HEK293 (cell line): ENCODE measurements at regions not wholly inside any gene's neighbourhood (a gene's known extent, or its start where the extent isn't known, plus 50 kb on each side); places are given as distances from the start of the nearest gene placed in this dataset.

Source experiments
- KLF1 ChIP-seq: fragments of 450-650 bp; formaldehyde crosslinking; IDR thresholded peaks from 2 replicates; pipeline ENCODE4 v1.5.1; 2016; ENCODE audit warnings: missing biosample characterization, missing genetic modification characterization
- PBX3 ChIP-seq: sonication (generic); formaldehyde crosslinking; IDR thresholded peaks from 2 replicates; pipeline ENCODE4 v1.8.1; 2022; ENCODE audit warnings: mild to moderate bottlenecking, moderate library complexity, missing genetic modification reagents
- TCF7L2 ChIP-seq: IDR thresholded peaks from 2 replicates; pipeline ENCODE4 v1.6.1; 2011; ENCODE audit warnings: low read depth, mild to moderate bottlenecking, inconsistent platforms, low read length, moderate library complexity, borderline replicate concordance
- YY1 ChIP-seq: fragments of 450-650 bp; formaldehyde crosslinking; IDR thresholded peaks from 2 replicates; pipeline ENCODE4 v1.5.1; 2018; ENCODE audit warnings: missing biosample characterization, missing genetic modification characterization
- ZNF501 ChIP-seq: fragments of 450-650 bp; formaldehyde crosslinking; IDR thresholded peaks from 2 replicates; pipeline ENCODE4 v1.5.1; 2016; ENCODE audit warnings: missing biosample characterization, missing genetic modification characterization
- ZNF529 ChIP-seq: fragments of 450-650 bp; formaldehyde crosslinking; IDR thresholded peaks from 2 replicates; pipeline ENCODE4 v1.5.1; 2017; ENCODE audit warnings: missing genetic modification characterization, missing biosample characterization; ENCODE audit not compliant: insufficient replicate concordance
- ZNF558 ChIP-seq: fragments of 450-650 bp; formaldehyde crosslinking; IDR thresholded peaks from 2 replicates; pipeline ENCODE4 v1.5.1; 2016; ENCODE audit warnings: missing biosample characterization, missing genetic modification characterization
- ZNF596 ChIP-seq: fragments of 450-650 bp; IDR thresholded peaks from 2 replicates; pipeline ENCODE4 v1.5.0; 2018; ENCODE audit warnings: missing biosample characterization, mild to moderate bottlenecking, missing genetic modification characterization, moderate library complexity
- ZNF768 ChIP-seq: fragments of 450-650 bp; formaldehyde crosslinking; IDR thresholded peaks from 2 replicates; pipeline ENCODE4 v1.5.1; 2018; ENCODE audit warnings: missing biosample characterization, mild to moderate bottlenecking, missing genetic modification characterization
- TF ChIP-seq, protein P1 (sequence below): fragments of 450-650 bp; formaldehyde crosslinking; IDR thresholded peaks from 2 replicates; pipeline ENCODE4 v1.5.1; 2016; ENCODE audit warnings: missing biosample characterization, missing genetic modification characterization
- TF ChIP-seq, protein P2 (sequence below): fragments of 450-650 bp; IDR thresholded peaks from 2 replicates; pipeline ENCODE4 v1.5.1; 2018; ENCODE audit warnings: missing biosample characterization, mild to moderate bottlenecking, missing genetic modification characterization
- TF ChIP-seq, protein P3 (sequence below): fragments of 450-650 bp; formaldehyde crosslinking; IDR thresholded peaks from 2 replicates; pipeline ENCODE4 v1.5.1; 2016; ENCODE audit warnings: missing biosample characterization, missing genetic modification characterization, borderline replicate concordance

- TF ChIP-seq, protein P1, sequence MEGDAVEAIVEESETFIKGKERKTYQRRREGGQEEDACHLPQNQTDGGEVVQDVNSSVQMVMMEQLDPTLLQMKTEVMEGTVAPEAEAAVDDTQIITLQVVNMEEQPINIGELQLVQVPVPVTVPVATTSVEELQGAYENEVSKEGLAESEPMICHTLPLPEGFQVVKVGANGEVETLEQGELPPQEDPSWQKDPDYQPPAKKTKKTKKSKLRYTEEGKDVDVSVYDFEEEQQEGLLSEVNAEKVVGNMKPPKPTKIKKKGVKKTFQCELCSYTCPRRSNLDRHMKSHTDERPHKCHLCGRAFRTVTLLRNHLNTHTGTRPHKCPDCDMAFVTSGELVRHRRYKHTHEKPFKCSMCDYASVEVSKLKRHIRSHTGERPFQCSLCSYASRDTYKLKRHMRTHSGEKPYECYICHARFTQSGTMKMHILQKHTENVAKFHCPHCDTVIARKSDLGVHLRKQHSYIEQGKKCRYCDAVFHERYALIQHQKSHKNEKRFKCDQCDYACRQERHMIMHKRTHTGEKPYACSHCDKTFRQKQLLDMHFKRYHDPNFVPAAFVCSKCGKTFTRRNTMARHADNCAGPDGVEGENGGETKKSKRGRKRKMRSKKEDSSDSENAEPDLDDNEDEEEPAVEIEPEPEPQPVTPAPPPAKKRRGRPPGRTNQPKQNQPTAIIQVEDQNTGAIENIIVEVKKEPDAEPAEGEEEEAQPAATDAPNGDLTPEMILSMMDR, result no peak
- TF ChIP-seq TCF7L2 (no peak), ZNF501 (no peak), ZNF529 (tag by site-specific recombination) (no peak), YY1 (no peak), PBX3 (CRISPR knock-in tag) (no peak), KLF1 (tag by site-specific recombination) (no peak), ZNF596 (tag by site-specific recombination) (no peak), ZNF558 (tag by site-specific recombination) (no peak), ZNF768 (tag by site-specific recombination) (no peak)
- TF ChIP-seq, protein P2, sequence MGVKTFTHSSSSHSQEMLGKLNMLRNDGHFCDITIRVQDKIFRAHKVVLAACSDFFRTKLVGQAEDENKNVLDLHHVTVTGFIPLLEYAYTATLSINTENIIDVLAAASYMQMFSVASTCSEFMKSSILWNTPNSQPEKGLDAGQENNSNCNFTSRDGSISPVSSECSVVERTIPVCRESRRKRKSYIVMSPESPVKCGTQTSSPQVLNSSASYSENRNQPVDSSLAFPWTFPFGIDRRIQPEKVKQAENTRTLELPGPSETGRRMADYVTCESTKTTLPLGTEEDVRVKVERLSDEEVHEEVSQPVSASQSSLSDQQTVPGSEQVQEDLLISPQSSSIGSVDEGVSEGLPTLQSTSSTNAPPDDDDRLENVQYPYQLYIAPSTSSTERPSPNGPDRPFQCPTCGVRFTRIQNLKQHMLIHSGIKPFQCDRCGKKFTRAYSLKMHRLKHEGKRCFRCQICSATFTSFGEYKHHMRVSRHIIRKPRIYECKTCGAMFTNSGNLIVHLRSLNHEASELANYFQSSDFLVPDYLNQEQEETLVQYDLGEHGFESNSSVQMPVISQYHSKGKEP (tag by site-specific recombination), result no peak
- TF ChIP-seq, protein P3, sequence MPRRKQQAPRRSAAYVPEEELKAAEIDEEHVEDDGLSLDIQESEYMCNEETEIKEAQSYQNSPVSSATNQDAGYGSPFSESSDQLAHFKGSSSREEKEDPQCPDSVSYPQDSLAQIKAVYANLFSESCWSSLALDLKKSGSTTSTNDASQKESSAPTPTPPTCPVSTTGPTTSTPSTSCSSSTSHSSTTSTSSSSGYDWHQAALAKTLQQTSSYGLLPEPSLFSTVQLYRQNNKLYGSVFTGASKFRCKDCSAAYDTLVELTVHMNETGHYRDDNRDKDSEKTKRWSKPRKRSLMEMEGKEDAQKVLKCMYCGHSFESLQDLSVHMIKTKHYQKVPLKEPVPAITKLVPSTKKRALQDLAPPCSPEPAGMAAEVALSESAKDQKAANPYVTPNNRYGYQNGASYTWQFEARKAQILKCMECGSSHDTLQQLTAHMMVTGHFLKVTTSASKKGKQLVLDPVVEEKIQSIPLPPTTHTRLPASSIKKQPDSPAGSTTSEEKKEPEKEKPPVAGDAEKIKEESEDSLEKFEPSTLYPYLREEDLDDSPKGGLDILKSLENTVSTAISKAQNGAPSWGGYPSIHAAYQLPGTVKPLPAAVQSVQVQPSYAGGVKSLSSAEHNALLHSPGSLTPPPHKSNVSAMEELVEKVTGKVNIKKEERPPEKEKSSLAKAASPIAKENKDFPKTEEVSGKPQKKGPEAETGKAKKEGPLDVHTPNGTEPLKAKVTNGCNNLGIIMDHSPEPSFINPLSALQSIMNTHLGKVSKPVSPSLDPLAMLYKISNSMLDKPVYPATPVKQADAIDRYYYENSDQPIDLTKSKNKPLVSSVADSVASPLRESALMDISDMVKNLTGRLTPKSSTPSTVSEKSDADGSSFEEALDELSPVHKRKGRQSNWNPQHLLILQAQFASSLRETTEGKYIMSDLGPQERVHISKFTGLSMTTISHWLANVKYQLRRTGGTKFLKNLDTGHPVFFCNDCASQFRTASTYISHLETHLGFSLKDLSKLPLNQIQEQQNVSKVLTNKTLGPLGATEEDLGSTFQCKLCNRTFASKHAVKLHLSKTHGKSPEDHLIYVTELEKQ (tag by site-specific recombination), result no peak
These were observed 167.8 kb upstream of the SOX1 start for GRCh38 chr13:111898956-111899713.
